ENCODE measurements at regions not wholly inside any gene's neighbourhood (a gene's known extent, or its start where the extent isn't known, plus 50 kb on each side); places are given as distances from the start of the nearest gene placed in this dataset.
A peak's percentile ranks its signal among the peaks of the same experiment; 100 is the strongest.

DNA sequence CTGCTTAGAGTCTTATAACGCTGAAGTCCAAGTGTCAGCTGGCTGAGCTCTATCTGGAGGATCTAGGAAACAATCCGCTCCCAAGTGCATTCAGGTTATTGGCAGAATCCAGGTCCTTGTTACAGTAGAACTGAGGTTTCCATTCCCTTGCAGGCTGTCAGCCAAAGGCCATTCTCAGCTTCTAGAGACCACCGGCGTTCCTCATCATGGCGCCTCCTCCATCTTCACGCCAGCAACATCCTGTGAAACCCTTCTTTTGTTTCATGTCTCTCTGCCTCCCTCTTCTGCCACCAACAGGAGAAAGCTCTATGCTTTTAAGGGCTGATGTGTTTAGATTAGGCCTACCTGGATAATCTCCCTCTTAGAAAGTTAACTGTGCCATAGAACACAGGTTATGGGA lies 133.0 kb upstream of the RASSF8 start:
- DNase-seq (ENCODE audit: low read depth, low spot score), result no peak

DNA sequence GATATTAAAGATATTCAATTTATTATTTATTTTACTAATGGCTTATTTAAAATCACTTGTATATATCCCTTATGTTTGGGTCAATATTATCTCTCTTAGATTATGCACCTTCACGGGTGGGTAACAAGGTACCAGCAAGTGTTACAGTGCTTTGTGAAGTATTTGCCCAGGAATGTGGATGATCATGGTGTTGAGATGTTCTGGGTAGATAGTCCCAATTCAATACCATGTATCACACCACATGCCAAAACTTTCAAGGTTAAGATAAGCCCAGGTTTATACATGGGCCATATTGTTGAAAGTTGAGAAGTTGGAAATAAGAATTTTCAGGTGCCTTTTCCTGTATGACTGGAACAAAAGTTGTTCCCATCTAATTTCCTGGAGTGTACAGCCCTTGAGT lies 131.3 kb upstream of the RASSF8 start:
- no peak for DNase-seq (ENCODE audit: low read depth, low spot score)

DNA sequence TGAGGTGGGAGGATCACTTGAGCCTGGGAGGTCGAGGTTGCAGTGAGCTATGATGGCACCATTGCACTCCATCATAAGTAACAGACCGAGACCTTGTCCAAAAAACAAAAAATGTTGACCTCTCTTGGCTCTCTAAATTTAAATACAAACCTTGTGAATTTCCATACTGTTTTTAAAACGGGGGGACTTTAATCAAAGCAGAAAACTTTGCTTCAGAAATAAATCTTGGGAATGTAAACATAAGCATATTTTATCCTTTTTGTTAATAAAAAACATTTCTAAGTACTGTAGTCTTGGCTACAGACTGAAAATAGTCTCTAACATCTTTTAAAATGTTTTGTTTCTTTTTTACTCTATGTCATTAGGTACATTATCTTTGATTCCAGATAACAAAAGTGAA lies 130.7 kb upstream of the RASSF8 start:
- no peak for DNase-seq (ENCODE audit: low read depth, low spot score)

DNA sequence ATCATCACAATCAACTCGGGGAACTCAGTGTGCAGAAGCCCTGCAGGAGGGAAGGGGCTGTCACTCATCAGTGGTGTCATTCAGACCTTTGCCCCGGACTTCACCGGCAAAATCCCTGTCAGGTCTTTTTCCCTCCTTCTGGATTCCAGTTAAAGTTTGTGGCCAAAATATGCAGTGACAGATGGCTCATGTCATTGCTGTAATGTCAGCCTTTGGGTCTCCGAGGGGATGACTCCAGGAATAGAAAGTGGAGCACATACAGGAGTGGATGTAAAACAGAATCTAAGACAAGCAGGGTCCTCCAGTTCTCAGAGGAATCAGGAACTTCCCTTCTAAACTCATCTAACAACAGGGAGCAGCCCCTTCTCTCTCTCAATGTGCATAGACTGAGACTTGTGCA lies 130.3 kb upstream of the RASSF8 start:
- DNase-seq (ENCODE audit: low read depth, low spot score), result no peak

DNA sequence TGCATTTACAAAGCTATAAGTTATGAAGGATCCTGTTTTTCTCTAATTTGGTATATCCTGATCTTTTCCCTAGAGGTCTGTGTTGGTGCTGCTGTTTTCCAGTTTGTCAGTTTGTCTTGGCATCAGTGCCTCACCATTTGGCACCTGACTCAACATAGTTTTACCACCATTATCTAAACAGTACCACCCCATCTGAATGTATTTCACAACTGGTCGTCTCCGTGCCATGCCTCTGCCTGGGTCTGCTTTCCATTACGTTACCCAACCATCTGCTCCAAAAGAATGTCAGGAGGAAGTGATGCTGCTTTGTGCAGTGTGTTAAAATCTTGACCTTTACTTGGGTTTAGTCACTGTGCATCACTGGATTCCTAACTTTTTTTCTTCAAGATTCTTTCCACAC lies 129.3 kb upstream of the RASSF8 start:
- peak; percentile 81 for DNase-seq (ENCODE audit: low read depth, low spot score)

DNA sequence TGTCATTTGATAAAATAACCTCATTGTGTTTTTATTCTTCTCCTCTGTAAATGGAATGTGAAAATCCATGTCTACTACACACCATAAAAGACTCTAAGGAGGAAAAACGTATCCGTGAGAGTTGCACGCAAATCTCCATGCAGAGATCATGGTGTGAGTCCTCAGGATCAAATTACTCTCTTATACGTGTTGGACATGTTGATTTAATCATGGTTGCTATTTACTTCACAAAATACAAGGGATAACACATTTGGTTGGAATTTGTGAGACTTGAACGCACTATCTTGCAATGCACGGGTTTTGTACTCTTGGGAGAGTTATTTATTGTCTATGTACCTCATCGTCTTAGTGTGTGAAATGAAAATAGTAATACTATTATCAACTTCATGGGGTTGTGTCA lies 128.0 kb upstream of the RASSF8 start:
- DNase-seq (ENCODE audit: low read depth, low spot score), result no peak

DNA sequence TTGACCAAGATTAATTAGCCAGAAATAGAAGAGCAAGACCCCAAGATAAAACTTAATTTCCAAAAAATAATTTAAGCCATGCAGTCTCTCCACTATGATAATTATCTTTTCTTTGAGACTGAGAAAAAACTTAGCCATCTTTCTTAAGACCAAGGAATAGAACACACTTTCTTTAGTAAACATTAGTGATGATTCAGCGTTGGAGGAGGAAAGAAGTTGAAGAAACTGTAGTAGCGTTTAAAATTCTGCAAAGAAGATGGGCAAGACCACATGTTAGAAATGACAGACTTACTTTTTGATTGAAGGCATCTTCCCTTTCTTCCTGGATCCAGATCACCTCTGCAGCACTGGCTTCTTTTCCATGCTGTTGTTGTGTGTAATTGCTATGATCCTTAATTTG lies 124.8 kb upstream of the RASSF8 start:
- no peak for DNase-seq (ENCODE audit: low read depth, low spot score)

DNA sequence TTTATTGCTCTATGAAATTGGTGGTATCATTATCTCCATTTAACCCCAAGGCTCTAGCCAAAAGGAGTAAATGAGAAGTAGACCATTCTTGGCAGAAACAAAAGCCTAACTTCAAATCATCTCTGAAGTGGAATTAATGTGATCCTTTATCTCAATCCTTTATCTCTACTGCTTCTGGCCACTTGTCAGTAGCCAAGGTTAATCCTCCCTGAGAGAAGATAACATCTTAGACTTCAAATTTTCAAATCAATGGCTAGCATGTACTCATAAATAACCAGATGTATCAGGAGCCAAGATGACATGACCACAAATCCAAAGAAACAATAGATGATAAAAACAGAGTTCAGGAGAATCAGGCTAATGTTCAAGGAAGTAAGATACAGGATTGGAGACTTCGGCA lies 123.1 kb upstream of the RASSF8 start:
- no peak for DNase-seq (ENCODE audit: low read depth, low spot score)

DNA sequence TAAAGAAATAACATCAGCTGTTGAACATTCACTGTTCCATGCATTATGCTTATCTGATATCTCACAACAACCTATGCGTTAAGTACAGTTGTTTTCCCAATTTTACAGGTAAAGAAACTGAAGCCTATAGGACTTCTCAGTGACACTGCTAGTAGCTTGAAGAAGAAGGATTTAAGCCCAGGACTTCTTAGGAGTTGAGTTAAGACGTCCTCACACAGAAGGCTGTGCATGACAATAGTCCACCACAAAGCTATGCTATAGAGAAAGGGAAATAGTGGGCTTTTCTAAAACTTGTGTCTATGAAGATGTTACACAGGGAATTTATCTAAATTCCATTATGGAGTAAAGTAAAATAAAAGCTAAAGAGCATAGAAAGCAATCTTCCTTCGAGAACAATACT lies 120.5 kb upstream of the RASSF8 start:
- DNase-seq (ENCODE audit: low read depth, low spot score), result no peak

DNA sequence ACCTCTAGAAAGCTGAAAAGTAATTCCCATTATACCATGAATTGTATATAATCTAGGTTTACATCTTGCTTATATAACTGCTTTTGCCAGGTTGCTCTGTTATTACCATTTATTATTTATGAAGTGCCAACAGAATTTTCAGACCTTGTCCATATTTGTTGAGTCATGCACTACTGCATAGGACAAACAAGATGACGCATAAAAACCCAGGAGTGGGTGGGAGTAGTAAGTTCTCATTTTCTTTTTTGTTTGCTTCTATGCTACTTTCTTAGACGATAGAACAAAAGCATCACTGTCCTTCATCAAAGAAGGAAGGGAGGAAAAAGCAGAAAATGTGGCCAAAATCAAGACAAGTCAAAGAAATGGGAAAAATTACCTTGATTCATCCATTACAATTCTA lies 119.0 kb upstream of the RASSF8 start:
- DNase-seq (ENCODE audit: low read depth, low spot score), result no peak

DNA sequence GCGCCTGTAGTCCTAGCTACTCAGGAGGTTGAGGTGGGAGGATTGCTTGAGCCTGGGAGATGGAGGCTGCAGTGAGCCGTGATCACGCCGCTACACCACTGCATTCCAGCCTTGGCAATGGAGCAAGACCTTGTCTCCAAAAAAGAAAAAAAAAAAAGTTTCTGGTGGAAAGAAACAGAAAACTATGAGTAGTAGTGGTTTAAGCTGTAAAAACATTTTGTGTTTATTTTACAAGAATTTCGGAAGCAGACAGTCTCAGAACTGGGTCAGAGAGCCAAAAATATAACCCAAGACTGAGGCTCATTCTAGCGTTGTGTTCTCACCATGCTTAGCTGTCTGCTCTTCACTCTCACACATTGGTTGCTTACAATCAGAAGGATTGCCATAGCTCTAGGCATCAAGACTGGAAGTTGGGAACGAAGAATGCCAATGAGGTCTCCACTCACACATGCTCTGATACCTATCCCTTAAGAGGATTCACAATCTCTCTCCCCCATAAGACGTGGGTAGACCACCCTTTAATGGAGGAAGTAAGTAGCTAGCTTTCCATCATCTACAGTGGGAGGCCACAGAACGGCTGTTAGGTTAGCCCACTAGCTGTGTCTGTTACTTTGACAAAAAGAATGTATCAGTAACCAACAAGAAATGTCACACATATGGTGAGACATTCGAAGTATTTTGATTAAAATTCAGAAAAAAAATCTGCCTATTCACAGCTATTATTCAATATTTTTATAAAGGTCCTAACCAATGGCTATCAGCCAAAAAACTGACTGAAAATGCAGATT lies 117.6 kb upstream of the RASSF8 start:
- DNase-seq (ENCODE audit: low read depth, low spot score), result peak; percentile 46

DNA sequence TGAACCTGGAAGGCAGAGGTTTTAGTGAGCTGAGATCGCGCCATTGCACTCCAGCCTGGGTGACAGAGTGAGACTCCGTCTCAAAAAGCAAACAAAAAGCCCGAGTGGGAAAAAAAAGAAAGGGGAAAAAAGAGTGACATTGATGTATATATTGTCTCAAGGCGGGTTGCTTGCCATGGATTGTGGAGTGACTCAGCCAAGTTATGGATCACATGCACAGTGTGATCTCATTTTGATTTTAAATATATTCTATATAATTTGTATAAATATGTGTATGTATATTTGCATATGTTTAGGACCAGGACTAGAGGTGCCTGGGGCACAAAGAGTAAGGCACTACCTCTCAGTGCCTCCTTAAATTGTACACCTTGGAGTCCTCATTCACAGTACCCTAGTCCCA lies 116.2 kb upstream of the RASSF8 start:
- DNase-seq (ENCODE audit: low read depth, low spot score), result no peak

DNA sequence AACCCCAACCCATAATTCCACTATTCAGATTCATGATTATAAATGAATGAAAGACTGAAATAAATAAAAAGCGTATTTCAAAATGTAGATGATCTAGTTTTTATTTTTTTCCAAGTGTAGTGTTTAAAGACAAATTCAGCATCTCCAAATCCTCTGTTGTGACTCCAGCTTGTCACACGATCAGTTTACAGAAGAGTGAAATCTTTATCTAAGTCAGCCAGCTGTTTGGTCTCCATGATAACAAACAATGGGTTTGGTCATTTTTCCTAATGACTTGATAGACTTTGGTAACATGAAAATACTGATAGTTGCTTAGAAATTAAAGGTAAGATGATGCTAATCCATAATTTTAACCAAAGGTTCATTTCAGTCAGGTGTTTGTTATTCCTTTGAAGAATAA lies 114.5 kb upstream of the RASSF8 start:
- no peak for DNase-seq (ENCODE audit: low read depth, low spot score)

DNA sequence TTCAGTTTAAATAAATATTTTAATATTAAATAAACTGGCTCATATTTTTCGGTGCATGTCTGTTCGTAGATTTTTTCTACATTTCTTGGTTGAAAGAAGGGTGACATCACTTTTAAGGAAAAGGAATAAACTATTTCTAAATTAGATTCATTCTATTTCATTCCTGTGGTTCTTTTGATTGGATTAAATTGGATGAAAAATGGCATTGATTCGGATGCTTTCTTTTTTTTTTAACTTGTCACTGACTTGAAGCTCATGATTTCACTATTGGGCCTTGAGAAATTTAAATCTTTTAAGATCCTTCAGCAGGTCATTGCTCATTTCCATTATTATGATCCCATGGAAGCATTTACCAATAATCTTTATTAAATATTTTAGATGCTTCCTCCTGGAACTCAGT lies 113.1 kb upstream of the RASSF8 start:
- no peak for DNase-seq (ENCODE audit: low read depth, low spot score)

DNA sequence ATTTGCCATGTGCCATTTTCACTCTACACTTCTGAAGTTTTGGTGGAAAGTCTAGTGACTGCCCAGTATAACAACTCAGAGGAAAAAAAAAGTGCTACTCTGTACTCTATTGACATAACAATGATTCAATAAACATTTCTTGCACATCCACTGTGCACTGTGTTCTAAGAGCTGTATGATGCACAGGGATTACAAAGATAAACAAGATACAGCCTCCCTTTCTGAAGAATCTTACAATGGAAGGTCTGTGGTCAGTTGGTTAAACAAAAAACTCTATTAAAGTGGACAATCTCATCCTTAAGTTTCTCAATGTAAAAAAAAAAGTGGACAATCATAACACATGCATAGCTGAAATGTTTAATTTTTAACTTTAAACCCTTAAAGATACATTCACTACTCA lies 105.7 kb upstream of the RASSF8 start:
- no peak for DNase-seq (ENCODE audit: low read depth, low spot score)

DNA sequence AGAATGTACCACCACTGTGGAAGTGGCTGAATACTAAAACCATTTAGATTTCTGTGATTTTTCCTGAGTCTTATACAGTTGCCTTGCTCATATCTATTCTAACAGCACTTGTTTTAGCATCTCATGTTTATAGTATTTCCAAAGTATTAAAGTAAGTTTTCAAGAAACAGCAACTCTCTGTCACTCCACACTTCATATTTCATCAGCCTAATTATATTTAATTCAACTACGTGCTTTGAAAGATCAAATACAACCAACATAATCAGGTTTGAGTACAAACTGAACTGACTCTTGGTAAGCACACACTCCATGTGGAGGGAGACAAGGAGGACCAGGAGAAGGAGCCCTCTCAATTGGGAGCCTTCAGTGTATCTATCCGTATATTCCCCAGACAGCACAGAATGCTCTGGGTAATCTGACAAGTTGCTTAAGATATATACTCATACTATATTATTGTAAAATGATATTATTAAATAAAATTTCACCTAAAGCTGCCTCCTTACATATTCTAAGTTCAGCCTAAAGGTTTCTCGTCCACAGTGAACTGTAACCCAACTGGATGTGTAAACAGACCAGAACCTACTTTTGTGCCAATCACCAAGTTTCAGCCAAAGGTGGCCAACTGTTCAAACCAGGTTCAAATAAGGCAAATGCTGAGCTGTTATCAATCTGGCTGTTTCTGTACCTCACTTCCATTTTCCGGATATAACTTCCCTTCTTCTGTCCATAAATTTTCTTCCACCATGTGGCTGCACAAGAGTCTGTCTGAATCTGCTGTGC lies 105.0 kb upstream of the RASSF8 start:
- DNase-seq (ENCODE audit: low read depth, low spot score), result no peak

DNA sequence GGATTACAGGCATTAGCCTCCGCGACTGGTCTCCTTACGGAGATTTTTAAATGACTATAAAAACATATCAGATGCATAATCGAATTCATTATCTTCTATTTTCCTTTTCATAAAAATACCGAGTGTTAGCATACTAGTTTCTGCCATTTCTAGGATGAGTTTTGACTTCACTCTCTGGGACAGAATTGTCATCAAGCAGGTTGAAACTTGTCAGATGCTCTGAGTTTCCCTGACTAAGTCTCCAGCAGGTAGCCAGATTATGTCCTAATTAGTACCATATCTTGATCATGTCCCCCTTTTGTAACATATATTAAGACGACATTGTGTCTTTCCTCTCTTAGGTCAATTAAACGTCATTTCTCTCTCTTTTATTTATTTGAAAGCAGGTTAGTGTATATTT lies 103.5 kb upstream of the RASSF8 start:
- no peak for DNase-seq (ENCODE audit: low read depth, low spot score)

DNA sequence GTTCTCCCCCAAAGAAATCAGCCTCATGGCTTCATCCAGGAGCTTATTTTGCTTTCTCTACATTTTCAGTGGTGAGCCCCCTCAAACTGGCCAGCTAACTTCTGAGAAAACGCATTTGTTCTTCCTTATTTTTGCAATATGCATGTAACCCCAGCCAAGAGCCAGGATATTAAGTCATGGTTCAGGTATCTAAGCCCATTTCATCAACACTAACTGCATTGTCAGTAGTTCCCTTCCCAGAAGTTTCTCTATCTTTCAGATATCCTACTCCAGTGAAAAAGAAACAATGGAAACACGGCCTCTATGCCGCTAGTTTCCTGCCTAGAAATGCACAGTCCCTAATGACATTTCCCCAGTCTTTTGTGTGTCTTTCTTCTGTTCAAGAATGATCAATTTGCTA lies 102.8 kb upstream of the RASSF8 start:
- no peak for DNase-seq (ENCODE audit: low read depth, low spot score)

DNA sequence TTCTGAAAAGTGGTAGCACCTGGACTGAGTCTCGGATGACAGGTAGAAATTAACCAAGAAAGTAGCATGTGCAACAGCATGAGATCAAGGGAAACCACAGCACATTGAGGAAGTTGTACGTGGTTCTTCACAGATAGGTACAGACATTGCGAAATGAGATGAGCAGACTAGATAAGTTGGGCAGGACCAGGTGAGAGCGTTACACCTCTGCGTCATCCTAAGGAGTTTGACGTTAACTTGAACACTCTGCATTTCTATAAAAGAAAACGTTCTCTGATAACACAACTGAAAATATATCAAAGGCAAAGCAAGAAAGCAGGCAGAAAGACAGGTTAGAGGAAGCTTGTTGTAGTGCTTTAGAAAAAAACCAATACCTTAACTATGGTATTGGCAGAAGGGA lies 98.5 kb upstream of the RASSF8 start:
- DNase-seq (ENCODE audit: low read depth, low spot score), result no peak

DNA sequence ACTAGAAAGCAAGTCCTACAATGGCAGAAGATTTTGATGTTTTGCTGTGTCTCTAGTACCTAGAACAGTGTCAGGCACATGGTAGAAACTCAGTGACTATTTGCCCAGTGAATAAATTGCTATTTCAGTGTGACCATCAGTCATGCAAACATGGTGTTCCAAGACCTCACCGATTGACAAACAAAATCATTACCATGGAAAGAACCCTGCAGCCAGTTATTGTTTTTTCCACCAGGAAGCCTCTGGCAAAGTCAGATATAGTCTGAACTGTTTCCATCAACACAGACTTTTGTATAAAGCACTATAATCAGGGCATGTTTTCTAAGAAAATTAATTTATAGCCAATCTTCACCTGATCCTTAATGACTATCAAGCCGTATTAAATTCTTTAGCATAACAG lies 97.3 kb upstream of the RASSF8 start:
- no peak for DNase-seq (ENCODE audit: low read depth, low spot score)

DNA sequence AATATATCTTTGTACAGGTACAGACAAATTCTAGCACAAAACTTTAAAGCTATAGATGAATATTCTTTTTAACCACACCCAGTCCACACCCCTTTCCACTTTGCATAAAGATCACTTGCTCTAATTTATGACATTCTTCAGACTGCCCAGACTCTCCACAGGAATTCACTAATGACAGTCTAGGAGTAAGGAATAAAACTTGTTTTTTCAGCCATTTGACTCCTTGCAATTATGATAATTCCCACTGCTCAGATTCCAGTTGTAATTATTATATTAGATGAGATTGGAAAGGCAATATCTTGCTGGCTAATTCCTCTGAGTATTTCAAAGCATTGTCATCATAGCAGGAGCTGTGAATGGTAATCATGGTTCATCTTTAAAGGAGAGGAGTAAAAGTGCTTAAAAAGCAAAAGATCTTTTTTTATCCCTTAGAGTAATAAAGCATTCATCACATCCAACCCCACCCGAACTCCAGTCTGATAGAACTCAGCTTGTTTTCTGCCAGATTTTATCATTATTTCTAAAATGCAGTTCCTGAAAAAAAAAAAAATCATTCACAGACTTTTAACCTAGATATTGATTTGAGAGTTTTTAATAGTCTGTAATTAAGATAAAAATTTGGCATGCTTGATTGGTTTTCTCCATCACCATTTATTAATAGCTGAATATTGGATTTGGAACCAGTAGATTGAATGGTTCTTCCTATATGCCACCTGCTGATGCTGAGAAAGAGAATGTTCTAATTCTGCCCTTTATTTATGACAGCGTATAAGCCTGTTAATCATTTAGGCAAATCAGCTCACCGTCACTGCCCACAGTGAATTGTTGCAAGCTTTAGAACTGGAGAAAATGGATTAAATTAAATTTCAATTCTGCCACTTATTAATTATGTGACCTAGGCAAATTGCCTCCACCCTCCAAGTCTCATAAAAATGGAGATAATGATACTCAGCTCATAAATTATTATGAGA lies 93.9 kb upstream of the RASSF8 start:
- DNase-seq (ENCODE audit: low read depth, low spot score), result peak; percentile 51

All from astrocyte of the hippocampus (primary cell).